ENCODE measurements at regions not wholly inside any gene's neighbourhood (a gene's known extent, or its start where the extent isn't known, plus 50 kb on each side); places are given as distances from the start of the nearest gene placed in this dataset.

GRCh38 chr14:41154143-41154807 lies 452.4 kb upstream of the LRFN5 start:
- H3K27me3 ChIP-seq (ENCODE audit: low read length): no peaks in the 10 kb centered on the region
- H3K9me3 ChIP-seq (ENCODE audit: insufficient read depth, low read length): no peaks in the 10 kb centered on the region
- H3K79me2 ChIP-seq (ENCODE audit: insufficient read depth, low read length): no peaks in the 10 kb centered on the region
- H4K20me1 ChIP-seq (ENCODE audit: low read depth, low read length): no peaks in the 10 kb centered on the region
- no peak overlapping the region for H3K27ac ChIP-seq (ENCODE audit: low read depth, low read length)
- no peaks in the 10 kb centered on the region for H3K36me3 ChIP-seq (ENCODE audit: low read length)
- no peaks in the 10 kb centered on the region for H3F3A ChIP-seq (ENCODE audit: insufficient read depth)
- no peak overlapping the region for H3K4me3 ChIP-seq (ENCODE audit: insufficient read depth, low read length, poor library complexity, severe bottlenecking)
- no peak overlapping the region for H2AFZ ChIP-seq (ENCODE audit: low read depth, low read length, severe bottlenecking)
- TF ChIP-seq EZH2phosphoT487 (conservative IDR thresholded peaks at IDR 0.05; ENCODE audit: low read length) (no peak), CTCF (IDR thresholded peaks at IDR 0.05; ENCODE audit: insufficient read depth, low read length, poor library complexity, severe bottlenecking) (no peak)
- no peaks in the 10 kb centered on the region for H3K9me2 ChIP-seq (replicated peaks; ENCODE audit: insufficient read depth, low read length)
- no peak overlapping the region for H3K4me2 ChIP-seq (ENCODE audit: low read depth, low read length, poor library complexity, severe bottlenecking)
- no peak overlapping the region for H3K9ac ChIP-seq (ENCODE audit: low read length)

- Histone ChIP-seq H3K9me2 (replicated peaks; ENCODE audit: insufficient read depth, low read length) (no peaks in the 10 kb centered on the region), H3K4me3 (ENCODE audit: insufficient read depth, low read length, poor library complexity, severe bottlenecking) (no peak overlapping the region), H3K9me3 (ENCODE audit: insufficient read depth, low read length) (no peaks in the 10 kb centered on the region), H3F3A (ENCODE audit: insufficient read depth) (no peaks in the 10 kb centered on the region), H4K20me1 (ENCODE audit: low read depth, low read length) (no peaks in the 10 kb centered on the region), H3K27ac (ENCODE audit: low read depth, low read length) (no peak overlapping the region), H3K36me3 (ENCODE audit: low read length) (no peaks in the 10 kb centered on the region), H3K79me2 (ENCODE audit: insufficient read depth, low read length) (no peaks in the 10 kb centered on the region), H3K4me2 (ENCODE audit: low read depth, low read length, poor library complexity, severe bottlenecking) (no peak overlapping the region), H3K9ac (ENCODE audit: low read length) (no peak overlapping the region), H2AFZ (ENCODE audit: low read depth, low read length, severe bottlenecking) (no peak overlapping the region), H3K27me3 (ENCODE audit: low read length) (no peaks in the 10 kb centered on the region)
- TF ChIP-seq EZH2phosphoT487 (conservative IDR thresholded peaks at IDR 0.05; ENCODE audit: low read length) (no peak), CTCF (IDR thresholded peaks at IDR 0.05; ENCODE audit: insufficient read depth, low read length, poor library complexity, severe bottlenecking) (no peak)
Observed at GRCh38 chr14:41146391-41146790, 460.3 kb upstream of the LRFN5 start.

- no peak overlapping the region for H3K27ac ChIP-seq (ENCODE audit: low read depth, low read length)
- no peaks in the 10 kb centered on the region for H4K20me1 ChIP-seq (ENCODE audit: low read depth, low read length)
- H3K9me2 ChIP-seq (replicated peaks; ENCODE audit: insufficient read depth, low read length): no peaks in the 10 kb centered on the region
- no peak overlapping the region for H3K4me2 ChIP-seq (ENCODE audit: low read depth, low read length, poor library complexity, severe bottlenecking)
- H3K36me3 ChIP-seq (ENCODE audit: low read length): no peaks in the 10 kb centered on the region
- H3K9me3 ChIP-seq (ENCODE audit: insufficient read depth, low read length): no peaks in the 10 kb centered on the region
- H3K79me2 ChIP-seq (ENCODE audit: insufficient read depth, low read length): no peaks in the 10 kb centered on the region
- no peak overlapping the region for H3K4me3 ChIP-seq (ENCODE audit: insufficient read depth, low read length, poor library complexity, severe bottlenecking)
- H3K27me3 ChIP-seq (ENCODE audit: low read length): no peaks in the 10 kb centered on the region
- no peaks in the 10 kb centered on the region for H3F3A ChIP-seq (ENCODE audit: insufficient read depth)
- H2AFZ ChIP-seq (ENCODE audit: low read depth, low read length, severe bottlenecking): no peak overlapping the region
- TF ChIP-seq EZH2phosphoT487 (conservative IDR thresholded peaks at IDR 0.05; ENCODE audit: low read length) (no peak), CTCF (IDR thresholded peaks at IDR 0.05; ENCODE audit: insufficient read depth, low read length, poor library complexity, severe bottlenecking) (no peak)
- no peak overlapping the region for H3K9ac ChIP-seq (ENCODE audit: low read length)
Observed at GRCh38 chr14:41144370-41144769, 462.3 kb upstream of the LRFN5 start.
